Neuronal stem cell (in vitro differentiated cells): ENCODE measurements at regions not wholly inside any gene's neighbourhood (a gene's known extent, or its start where the extent isn't known, plus 50 kb on each side); places are given as distances from the start of the nearest gene placed in this dataset.

ENCODE experiments used
- DNase-seq: peaks from one replicate; pipeline ENCODE4 v3.0.0-alpha.2; 2013; ENCODE audit warnings: low spot score
- H2AFZ ChIP-seq: one replicate; pipeline ENCODE4 v1.6.1; 2013; ENCODE audit warnings: mild to moderate bottlenecking, low read length, inconsistent platforms
- H2AK5ac ChIP-seq: 2 replicates; pipeline ENCODE4 v1.6.1; 2013; ENCODE audit warnings: low read depth, mild to moderate bottlenecking, inconsistent platforms, low read length, moderate library complexity, mixed read lengths
- H2BK120ac ChIP-seq: 2 replicates; pipeline ENCODE4 v1.6.1; 2013; ENCODE audit warnings: low read depth, mild to moderate bottlenecking, inconsistent platforms, low read length, moderate library complexity, mixed read lengths
- H2BK12ac ChIP-seq: one replicate; pipeline ENCODE4 v1.6.1; 2013; ENCODE audit warnings: low read length, inconsistent platforms
- H2BK15ac ChIP-seq: 2 replicates; pipeline ENCODE4 v1.6.1; 2013; ENCODE audit warnings: mild to moderate bottlenecking, low read length, inconsistent platforms, mixed read lengths
- H2BK5ac ChIP-seq: one replicate; pipeline ENCODE4 v1.6.1; 2013; ENCODE audit warnings: inconsistent platforms, mild to moderate bottlenecking, low read length, moderate library complexity
- H3K14ac ChIP-seq: one replicate; pipeline ENCODE4 v1.6.1; 2013; ENCODE audit warnings: low read length, inconsistent platforms
- H3K18ac ChIP-seq: 2 replicates; pipeline ENCODE4 v1.6.1; 2013; ENCODE audit warnings: low read length, inconsistent platforms
- H3K23ac ChIP-seq: 2 replicates; pipeline ENCODE4 v1.6.1; 2013; ENCODE audit warnings: low read depth, mild to moderate bottlenecking, mixed read lengths, low read length, inconsistent platforms; ENCODE audit not compliant: poor library complexity
- H3K27ac ChIP-seq: replicated peaks from 3 replicates; pipeline ENCODE4 v1.5.1; 2013; ENCODE audit warnings: low read length, inconsistent platforms
- H3K27me3 ChIP-seq, 3 experiments: 2 replicates each; pipeline ENCODE4 v1.6.1; 2013; ENCODE audit warnings: low read length in 3 of 3, mild to moderate bottlenecking in 2 of 3, inconsistent platforms in 1 of 3, low read depth in 1 of 3, mixed read lengths in 1 of 3, moderate library complexity in 1 of 3; ENCODE audit not compliant: control insufficient read depth in 3 of 3, insufficient read depth in 3 of 3
- H3K36me3 ChIP-seq, 2 donors: replicated peaks in 1 of 2; 2 replicates each; pipeline ENCODE4 v1.6.1; 2013; ENCODE audit warnings: low read length in 2 of 2; ENCODE audit not compliant: control insufficient read depth in 2 of 2, insufficient read depth in 2 of 2
- H3K4ac ChIP-seq: 2 replicates; pipeline ENCODE4 v1.6.1; 2013; ENCODE audit warnings: inconsistent platforms, mild to moderate bottlenecking, low read length, moderate library complexity
- H3K4me1 ChIP-seq, 2 donors: 1 replicate in 1 of 2; 2 replicates in 1 of 2; pipeline ENCODE4 v1.6.1; 2013; ENCODE audit warnings: low read length in 2 of 2, low read depth in 1 of 2; ENCODE audit not compliant: control insufficient read depth in 2 of 2, insufficient read depth in 1 of 2
- H3K4me2 ChIP-seq: one replicate; pipeline ENCODE4 v1.6.1; 2013; ENCODE audit warnings: mild to moderate bottlenecking, low read length, inconsistent platforms; ENCODE audit not compliant: insufficient read depth, poor library complexity, severe bottlenecking
- H3K4me3 ChIP-seq, 2 donors: 2 replicates each; pipeline ENCODE4 v1.5.1; 2013; ENCODE audit warnings: low read length in 2 of 2, mild to moderate bottlenecking in 2 of 2, inconsistent platforms in 1 of 2, moderate library complexity in 1 of 2
- H3K79me1 ChIP-seq: one replicate; pipeline ENCODE4 v1.6.1; 2013; ENCODE audit warnings: low read depth, mild to moderate bottlenecking, inconsistent platforms, low read length, moderate library complexity
- H3K9ac ChIP-seq: one replicate; pipeline ENCODE4 v1.6.1; 2013; ENCODE audit warnings: mild to moderate bottlenecking, low read depth, low read length, inconsistent platforms; ENCODE audit not compliant: poor library complexity
- H3K9me3 ChIP-seq, 2 donors: replicated peaks in 1 of 2; 2 replicates each; pipeline versions ENCODE3 to v1.6.1; 2013; ENCODE audit warnings: low read length in 2 of 2, mild to moderate bottlenecking in 2 of 2, inconsistent platforms in 1 of 2, low read depth in 1 of 2, mixed read lengths in 1 of 2, moderate library complexity in 1 of 2; ENCODE audit not compliant: control insufficient read depth in 2 of 2, insufficient read depth in 1 of 2
- H4K8ac ChIP-seq: one replicate; pipeline ENCODE4 v1.6.1; 2013; ENCODE audit warnings: low read depth, mild to moderate bottlenecking, inconsistent platforms, low read length, moderate library complexity
- H4K91ac ChIP-seq: one replicate; pipeline ENCODE4 v1.6.1; 2013; ENCODE audit warnings: low read length, low read depth, mild to moderate bottlenecking, inconsistent platforms; ENCODE audit not compliant: poor library complexity
- WGBS, 2 donors: extraction: QIAGEN DNeasy Blood & Tissue Kit; methylation state at CpG; one replicate each; pipeline ENCODE4 v1.1.7; 2013; ENCODE audit warnings: missing lambda C conversion rate in 2 of 2, mixed read lengths in 1 of 2; ENCODE audit not compliant: insufficient read length in 2 of 2, insufficient replicate concordance in 1 of 2; ENCODE audit errors: extremely low coverage in 2 of 2; 5-methylcytosine and 5-hydroxymethylcytosine counted together

DNA sequence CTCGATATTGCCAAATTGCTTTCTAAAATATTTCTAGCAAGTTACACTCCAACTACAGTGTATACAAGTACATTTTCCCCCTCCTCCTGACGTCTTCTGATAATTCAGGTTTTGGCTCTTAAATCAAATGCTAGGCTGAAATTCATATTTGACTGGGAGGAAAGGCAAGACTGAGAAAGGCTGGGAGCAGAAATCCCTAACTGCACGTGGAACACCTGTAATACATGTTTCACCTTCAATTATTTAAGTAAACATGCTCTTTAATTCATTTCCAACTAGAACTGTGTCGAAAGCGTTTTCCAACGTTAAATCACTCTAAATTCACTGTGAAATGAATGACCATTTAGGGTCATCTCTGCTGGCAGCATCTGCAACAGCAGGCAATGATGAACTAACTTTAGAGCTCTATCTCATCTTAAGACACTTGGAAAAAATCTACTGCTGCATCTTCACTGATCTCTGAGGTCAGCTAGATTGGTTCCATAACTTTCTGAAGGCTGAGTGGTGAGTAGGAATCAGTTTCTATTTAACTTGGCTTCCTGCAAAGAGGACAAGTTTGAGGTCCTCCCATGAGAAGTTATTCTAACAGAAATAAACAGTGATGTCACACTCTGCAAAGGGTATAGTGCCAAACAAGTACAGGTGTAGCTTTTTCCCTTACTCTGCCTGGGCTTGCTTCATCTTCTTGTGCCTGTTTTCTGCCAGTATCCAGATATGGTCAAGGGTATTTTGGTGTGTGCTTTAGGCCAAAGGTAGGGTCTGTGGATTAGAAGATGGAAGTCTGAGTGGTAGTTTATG is 144.3 kb upstream of the PAK3 start:
- Histone ChIP-seq H3K79me1 (no peaks in the 10 kb centered on the region), H3K36me3 (no peaks in the 10 kb centered on the region), H4K91ac (no peak overlapping the region), H3K14ac (no peak overlapping the region), H3K4me2 (no peak overlapping the region), H3K23ac (no peak overlapping the region), H3K4me1 (no peaks in the 10 kb centered on the region), H3K4me3 (no peak overlapping the region), H4K8ac (no peak overlapping the region), H2AK5ac (no peak overlapping the region), H2AFZ (no peak overlapping the region), H2BK12ac (no peak overlapping the region), H3K4ac (no peak overlapping the region), H3K27ac (no peak overlapping the region), H3K9ac (no peak overlapping the region), H2BK120ac (no peak overlapping the region), H2BK5ac (no peak overlapping the region), H3K9me3 (no peaks in the 10 kb centered on the region), H2BK15ac (no peak overlapping the region), H3K18ac (no peak overlapping the region), H3K27me3 (no peaks in the 10 kb centered on the region)
- DNase-seq: no peak
- no CpG with 5 or more reads among the region's 6 CpGs for WGBS, 2 donors

DNA sequence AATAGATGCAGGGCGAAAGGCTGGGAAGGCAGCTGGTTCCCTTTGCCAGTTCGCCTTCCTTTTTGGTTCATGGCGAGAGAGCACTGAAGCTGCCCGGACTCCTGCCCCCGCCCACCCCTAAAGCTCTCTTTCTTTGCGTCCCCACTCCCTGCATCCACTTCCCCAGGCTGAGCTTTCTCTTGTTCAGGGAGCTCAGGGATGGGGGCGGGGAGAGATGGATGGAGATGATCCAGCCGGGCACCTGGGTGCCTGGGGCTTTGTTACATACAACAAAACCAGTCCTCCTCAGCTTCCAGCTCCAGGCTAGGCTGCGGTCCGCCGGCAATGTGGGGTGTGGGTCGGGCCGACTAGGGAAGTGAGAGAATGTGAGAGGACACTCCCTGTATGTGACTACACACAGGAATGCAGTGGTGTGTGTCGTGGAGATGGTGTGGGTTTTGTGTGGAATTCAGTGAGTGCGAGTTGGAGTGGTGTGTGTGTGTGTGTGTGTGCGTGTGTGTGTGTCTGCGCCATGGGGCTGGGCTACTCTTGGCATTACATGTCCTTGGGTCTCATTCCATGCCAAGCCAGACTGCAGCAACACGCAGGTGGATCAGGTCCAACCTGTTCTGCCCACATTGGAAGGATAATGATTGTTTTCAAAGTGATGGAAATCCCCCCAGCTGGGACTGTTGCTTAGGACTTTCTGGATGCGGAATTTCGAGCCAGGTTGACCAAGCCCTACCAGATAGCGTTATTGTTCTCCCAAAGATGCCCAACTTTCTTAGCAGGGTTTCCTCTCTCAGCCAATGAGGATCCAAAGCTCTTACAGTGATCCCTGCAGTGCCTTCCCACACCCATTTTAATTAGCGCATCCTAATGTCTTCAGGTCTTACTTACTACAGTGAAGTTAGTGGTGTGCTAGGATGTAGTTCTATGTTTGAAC is 149.4 kb upstream of the CHRDL1 start:
- Histone ChIP-seq H2BK120ac (peak overlapping the region; percentile 18), H2AFZ (peak overlapping the region; percentile 29), H3K9me3 (no peaks in the 10 kb centered on the region), H2BK15ac (peak overlapping the region; percentile 67), H3K23ac (no peak overlapping the region), H3K4ac (peak overlapping the region; percentile 66), H3K14ac (no peak overlapping the region), H2BK5ac (peak overlapping the region; percentile 91), H2BK12ac (no peak overlapping the region), H3K36me3 (no peaks in the 10 kb centered on the region), H3K4me2 (peak overlapping the region; percentile 71), H3K4me1 (peaks cover 0 to 4% of the 10 kb centered on the region in 2 donors), H3K4me3 (peak overlapping the region in 1 of 2 donors; percentile 86), H3K27ac (peak overlapping the region; percentile 46), H3K9ac (peak overlapping the region; percentile 44), H3K18ac (peak overlapping the region; percentile 84), H3K27me3 (peaks cover 0 to 29% (median 0%) of the 10 kb centered on the region in 3 experiments), H3K79me1 (peaks cover 4% of the 10 kb centered on the region), H2AK5ac (no peak overlapping the region), H4K91ac (no peak overlapping the region), H4K8ac (no peak overlapping the region)
- peak; percentile 17 for DNase-seq
- WGBS, 2 donors: no CpG with 5 or more reads among the region's 22 CpGs

DNA sequence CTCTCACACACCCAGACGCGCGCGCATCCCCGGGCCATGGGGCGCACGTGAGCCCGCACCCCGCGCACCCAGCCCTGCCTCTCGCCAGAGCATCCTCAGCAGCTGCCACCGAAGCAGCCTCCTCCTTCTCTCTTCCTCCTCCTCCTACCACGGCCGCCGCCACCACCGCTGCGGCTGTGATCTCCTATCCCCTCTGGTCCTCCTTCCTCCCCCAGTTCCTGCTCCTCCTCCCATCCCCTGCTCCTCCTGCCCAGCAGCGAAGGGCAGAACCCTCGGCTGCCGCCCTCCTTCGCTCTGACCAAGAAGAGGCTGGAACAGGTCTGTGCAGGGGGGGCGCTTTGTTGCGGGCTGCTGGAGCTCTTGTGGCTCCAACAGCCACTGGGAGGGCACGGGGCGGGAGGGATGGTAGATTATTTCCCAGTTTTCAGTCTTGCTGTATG is 148.7 kb upstream of the CHRDL1 start:
- WGBS, 2 donors: no CpG with 5 or more reads among the region's 25 CpGs

DNA sequence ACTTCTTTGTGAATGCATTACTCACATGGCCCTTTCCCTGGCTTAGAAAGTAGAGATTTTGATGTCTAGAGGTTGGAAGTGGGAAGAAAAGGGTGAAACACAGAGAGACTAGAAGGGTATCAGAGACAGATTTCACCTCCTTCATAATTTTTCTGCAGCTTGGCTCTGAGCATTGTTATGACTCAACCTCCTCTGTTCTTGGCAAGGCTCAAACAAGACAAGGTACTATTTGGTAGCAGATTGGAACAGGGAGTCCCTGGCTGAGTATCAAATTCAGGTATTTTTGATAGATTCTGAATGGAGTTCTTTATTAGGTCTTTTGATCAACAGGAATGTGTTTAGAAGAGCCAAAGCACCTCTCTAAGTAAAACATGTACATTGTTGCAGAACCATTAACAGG is 146.3 kb upstream of the CHRDL1 start:
- no peak overlapping the region for H3K23ac ChIP-seq
- no peak overlapping the region for H4K8ac ChIP-seq
- H3K4me1 ChIP-seq: peaks cover 0 to 4% of the 10 kb centered on the region in 2 donors
- DNase-seq: no peak
- no peaks in the 10 kb centered on the region for H3K36me3 ChIP-seq
- H2BK12ac ChIP-seq: no peak overlapping the region
- H3K27ac ChIP-seq: no peak overlapping the region
- H3K27me3 ChIP-seq: peaks cover 0 to 29% (median 0%) of the 10 kb centered on the region in 3 experiments
- H4K91ac ChIP-seq: no peak overlapping the region
- H3K79me1 ChIP-seq: peaks cover 4% of the 10 kb centered on the region
- H3K14ac ChIP-seq: no peak overlapping the region
- no peak overlapping the region for H3K18ac ChIP-seq
- no peak overlapping the region for H2AFZ ChIP-seq
- no peak overlapping the region for H2BK5ac ChIP-seq
- no peaks in the 10 kb centered on the region for H3K9me3 ChIP-seq
- no peak overlapping the region for H2BK15ac ChIP-seq
- H3K4ac ChIP-seq: no peak overlapping the region
- H2BK120ac ChIP-seq: no peak overlapping the region
- H2AK5ac ChIP-seq: no peak overlapping the region
- no peak overlapping the region for H3K4me3 ChIP-seq
- H3K4me2 ChIP-seq: no peak overlapping the region
- no peak overlapping the region for H3K9ac ChIP-seq

More for the DNA sequence above, 148.7 kb upstream of the CHRDL1 start:
- Histone ChIP-seq H3K4me1 (peaks cover 0 to 4% of the 10 kb centered on the region in 2 donors), H3K23ac (no peak overlapping the region), H4K91ac (no peak overlapping the region), H2BK5ac (peak overlapping the region; percentile 91), H3K27ac (peak overlapping the region; percentile 46), H3K4ac (no peak overlapping the region), H3K79me1 (peaks cover 4% of the 10 kb centered on the region), H2AFZ (peak overlapping the region; percentile 29), H2BK15ac (peak overlapping the region; percentile 67), H4K8ac (no peak overlapping the region), H3K27me3 (peaks cover 0 to 29% (median 0%) of the 10 kb centered on the region in 3 experiments), H3K36me3 (no peaks in the 10 kb centered on the region), H2BK120ac (peak overlapping the region; percentile 18), H3K9me3 (no peaks in the 10 kb centered on the region), H3K9ac (peak overlapping the region; percentile 88), H3K4me3 (peak overlapping the region in 1 of 2 donors; percentile 86), H2BK12ac (no peak overlapping the region), H3K4me2 (peak overlapping the region; percentile 71), H3K18ac (peak overlapping the region; percentile 84), H3K14ac (no peak overlapping the region), H2AK5ac (no peak overlapping the region)
- peak; percentile 11 for DNase-seq
